Heart left ventricle (tissue), 13 donors: ENCODE measurements at regions not wholly inside any gene's neighbourhood (a gene's known extent, or its start where the extent isn't known, plus 50 kb on each side); places are given as distances from the start of the nearest gene placed in this dataset.

ENCODE experiments used
- POLR2A ChIP-seq, 2 donors: fragments of 450-650 bp; IDR thresholded peaks; one replicate each; pipeline ENCODE4 v1.6.1; 2017; ENCODE audit warnings: antibody characterized with exemption in 2 of 2, mild to moderate bottlenecking in 2 of 2, moderate library complexity in 2 of 2
- TF ChIP-seq, protein P1 (sequence below), 12 donors: fragments of 200-600 bp; sonication (generic) in 4 of 12; IDR thresholded peaks; one replicate each; pipeline versions ENCODE4 v1.5.0 to v1.8.0; 2018 to 2022; ENCODE audit warnings: antibody characterized with exemption in 12 of 12, mild to moderate bottlenecking in 5 of 12
- donor health status: ischemic (EF 13 %, LVEDD 7.1; RV severe dilation, severe dysfunction).
- donor health status: DM: no; HTN: yes; CAD: no.
- donor health status: DM: no; HTN: no; CAD: no.
- donor health status: ischemic (EF 25% LVEDD 6.9; RV normal size, moderate dysfunction).
- donor health status: ischemic (EF 25% LVEDD 5.7; RV mildly dilated, moderate dysfunction).
- donor health status: ischemic (EF 35%, LVEDD 5.7; RV mildly dilated, moderate dysfunction).
- donor health status: nonischemic (EF 11% LVEDD 7.7; RV severe dilation, severe dysfunction).
- donor health status: DM: yes; HTN: yes; CAD: no.
- donor health status: PGD.
- donor health status: ischemic (EF 29% LVEDD 5.4; RV normal size, mild dysfunction).
- donor health status: nonischemic (EF 23%, LVEDD 6.1; RV moderate dilation, normal function).

DNA sequence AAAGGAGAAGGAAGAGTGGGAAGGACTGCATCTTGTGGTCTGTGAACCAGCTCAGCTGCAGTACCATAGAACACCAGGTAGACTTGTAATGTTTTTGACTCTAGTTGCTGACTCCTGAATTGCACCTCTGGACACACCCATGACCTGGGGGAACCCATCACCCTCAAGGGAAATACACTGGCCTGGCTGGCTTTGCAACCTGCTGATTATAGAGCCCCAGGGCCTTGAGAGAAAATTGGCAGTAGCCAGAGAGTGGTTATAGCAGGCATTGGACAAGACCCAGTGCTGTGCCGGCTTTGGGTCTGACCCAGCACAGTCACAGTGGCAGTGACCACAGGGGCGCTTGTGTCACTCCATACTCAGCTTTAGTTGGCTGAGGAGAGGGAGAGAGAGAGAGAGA is 902.3 kb downstream of the GRID1 start:
- TF ChIP-seq, protein P1, sequence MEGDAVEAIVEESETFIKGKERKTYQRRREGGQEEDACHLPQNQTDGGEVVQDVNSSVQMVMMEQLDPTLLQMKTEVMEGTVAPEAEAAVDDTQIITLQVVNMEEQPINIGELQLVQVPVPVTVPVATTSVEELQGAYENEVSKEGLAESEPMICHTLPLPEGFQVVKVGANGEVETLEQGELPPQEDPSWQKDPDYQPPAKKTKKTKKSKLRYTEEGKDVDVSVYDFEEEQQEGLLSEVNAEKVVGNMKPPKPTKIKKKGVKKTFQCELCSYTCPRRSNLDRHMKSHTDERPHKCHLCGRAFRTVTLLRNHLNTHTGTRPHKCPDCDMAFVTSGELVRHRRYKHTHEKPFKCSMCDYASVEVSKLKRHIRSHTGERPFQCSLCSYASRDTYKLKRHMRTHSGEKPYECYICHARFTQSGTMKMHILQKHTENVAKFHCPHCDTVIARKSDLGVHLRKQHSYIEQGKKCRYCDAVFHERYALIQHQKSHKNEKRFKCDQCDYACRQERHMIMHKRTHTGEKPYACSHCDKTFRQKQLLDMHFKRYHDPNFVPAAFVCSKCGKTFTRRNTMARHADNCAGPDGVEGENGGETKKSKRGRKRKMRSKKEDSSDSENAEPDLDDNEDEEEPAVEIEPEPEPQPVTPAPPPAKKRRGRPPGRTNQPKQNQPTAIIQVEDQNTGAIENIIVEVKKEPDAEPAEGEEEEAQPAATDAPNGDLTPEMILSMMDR (IDR thresholded peaks at IDR 0.05) = no peak
- no peak for TF ChIP-seq POLR2A (IDR thresholded peaks at IDR 0.05)
